SK-MEL-5 (cell line): ENCODE measurements at regions not wholly inside any gene's neighbourhood (a gene's known extent, or its start where the extent isn't known, plus 50 kb on each side); places are given as distances from the start of the nearest gene placed in this dataset.
A peak's percentile ranks its signal among the peaks of the same experiment; 100 is the strongest.

ENCODE experiments used
- DNase-seq: peaks from one replicate; pipeline ENCODE4 v3.0.0-alpha.2; 2016; ENCODE audit warnings: low read depth, low spot score
- in situ Hi-C: cut with HindIII; loops from 2 replicates; pipeline ENCODE4 v1.10.0; 2016; ENCODE audit warnings: low sequenced_read_pairs, high pct_unique_total_duplicates, low pct_unique_long_range_greater_than_20kb

DNA sequence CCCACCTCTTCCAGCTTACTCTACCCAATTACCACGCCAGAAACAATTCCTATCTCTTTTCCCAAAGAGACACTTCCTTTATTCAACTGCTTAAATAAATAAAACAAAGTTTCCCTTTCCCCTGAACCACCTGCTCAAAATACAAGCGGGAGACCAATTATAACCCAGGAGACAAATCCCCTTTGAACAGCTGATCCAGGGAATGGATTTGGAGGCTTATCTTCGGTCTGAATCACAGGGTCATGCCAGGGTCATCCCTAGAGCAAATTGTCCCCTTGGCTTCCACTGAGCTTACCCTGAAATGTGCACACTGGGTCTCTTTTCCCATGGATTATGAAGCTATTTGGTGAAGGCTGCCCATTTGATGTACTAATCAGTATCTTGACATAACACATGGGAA is 99.9 kb upstream of the JAZF1 start:
- in situ Hi-C loops, result no loop called here
- no peak for DNase-seq

DNA sequence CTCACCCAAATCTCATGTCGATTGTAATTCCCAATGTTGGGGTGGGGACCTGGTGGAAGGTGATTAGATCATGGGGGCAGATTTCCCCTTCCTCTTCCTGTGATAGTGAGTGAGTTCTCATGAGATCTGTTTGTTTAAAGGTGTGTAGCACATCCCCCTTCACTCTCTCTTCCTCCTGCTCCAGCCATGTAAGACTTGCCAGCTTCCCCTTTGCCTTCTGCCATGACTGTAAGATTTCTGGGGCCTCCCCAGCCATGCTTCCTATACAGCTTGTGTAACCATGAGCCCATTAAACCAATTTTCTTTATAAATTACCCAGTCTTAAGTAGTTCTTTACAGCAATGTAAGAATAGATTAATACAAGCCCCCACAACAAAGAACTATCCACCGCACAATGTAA is 109.9 kb upstream of the JAZF1 start:
- DNase-seq, result no peak
- in situ Hi-C loops, result no loop called here

DNA sequence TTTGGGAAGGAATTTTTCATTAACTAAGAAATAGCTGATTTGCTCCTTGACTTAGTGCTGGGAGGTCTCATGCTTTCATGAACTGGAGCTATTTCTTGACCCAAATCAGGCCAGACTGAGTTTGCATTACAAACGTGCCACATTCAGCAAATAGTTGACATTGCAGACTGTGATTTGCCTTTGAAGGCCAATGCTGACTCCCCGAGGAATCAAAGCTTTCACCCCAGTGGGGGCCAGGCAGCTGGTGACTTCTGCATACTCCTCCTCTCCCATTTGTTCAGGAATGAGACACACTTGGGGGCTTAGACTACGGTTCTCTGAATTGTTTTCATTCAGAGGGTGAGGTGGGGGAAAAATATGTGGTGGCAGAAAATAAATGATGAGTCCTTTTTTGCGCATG is 111.0 kb upstream of the JAZF1 start:
- DNase-seq, result no peak
- in situ Hi-C loops, result no loop called here

DNA sequence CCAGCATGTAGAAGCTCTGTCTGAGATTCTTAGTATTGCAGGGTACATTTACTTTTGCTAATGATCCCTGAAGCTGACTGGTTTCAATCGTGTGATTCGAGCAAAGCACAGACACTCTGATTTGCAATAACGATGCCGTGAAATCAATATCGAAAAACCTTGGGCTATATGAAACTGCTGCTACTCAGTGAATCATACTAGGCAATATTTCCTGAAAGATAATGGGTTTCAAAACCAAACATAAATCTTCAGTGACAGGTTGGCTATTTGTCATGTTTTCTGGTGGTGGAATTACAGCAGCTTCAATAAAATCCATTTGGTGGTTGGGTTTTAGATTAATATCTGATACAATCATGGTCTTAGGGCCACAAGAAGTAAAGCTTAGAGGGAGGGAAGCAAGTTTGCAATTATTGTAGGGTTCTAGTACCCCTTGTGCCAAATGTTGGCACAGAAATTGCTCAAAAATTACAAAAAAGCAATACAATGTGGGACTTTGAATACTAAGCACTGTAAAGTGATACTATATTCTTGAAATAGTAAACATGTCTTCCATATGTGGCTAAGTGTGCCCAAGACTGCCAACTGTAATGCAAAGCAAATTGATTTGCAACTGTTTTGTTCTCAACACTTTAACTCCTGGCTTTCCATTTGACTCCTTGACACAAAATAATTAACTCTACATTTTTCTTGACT is 112.4 kb upstream of the JAZF1 start:
- in situ Hi-C loops, result no loop called here
- DNase-seq, result no peak

GRCh38 chr7:28293527-28293835 is 112.9 kb upstream of the JAZF1 start:
- DNase-seq, result no peak
- in situ Hi-C loops, result no loop called here

DNA sequence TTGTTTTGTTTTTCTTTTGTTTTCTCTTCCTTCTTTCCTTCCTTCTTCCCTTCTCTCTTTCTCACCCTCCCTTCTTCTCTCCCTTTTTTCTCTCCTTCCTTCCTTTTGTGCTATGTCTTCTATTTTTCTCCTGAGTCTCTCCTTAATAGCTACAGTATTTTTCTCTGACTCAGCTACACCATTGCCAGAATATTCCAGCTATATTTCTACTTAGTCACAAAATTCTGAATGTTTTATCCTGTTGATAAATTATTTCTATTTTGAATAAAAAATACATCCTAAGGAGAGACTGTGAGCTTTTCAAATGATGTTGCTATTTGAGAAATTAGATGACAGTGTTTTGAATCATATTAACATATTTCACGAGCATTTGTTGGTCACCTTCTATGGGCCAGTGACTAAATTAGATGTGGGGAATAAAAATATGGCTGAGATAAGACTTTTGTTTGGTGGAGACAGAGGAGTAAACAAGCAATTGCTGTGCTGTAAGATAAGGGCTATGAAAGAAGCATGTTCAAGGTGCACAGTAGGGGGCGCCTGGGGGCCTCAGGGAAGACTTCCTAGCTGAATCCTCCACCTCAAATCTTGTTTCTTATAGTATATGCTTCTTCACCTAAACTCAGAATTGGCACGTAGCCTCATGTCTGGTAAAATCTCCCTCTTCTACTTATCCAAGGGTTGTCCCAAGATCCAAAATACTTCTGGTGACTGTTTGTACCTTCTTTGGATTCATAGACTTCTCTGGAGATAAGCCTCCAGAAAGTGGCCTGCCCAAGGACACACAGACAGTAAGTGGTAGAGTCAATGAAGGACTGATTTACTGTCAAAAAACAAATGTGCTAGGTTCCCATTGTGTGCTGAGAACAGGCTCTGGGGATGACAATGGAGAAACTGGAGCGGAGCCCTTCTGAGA is 115.5 kb upstream of the CREB5 start:
- peak; percentile 74 for DNase-seq
- in situ Hi-C loops, result no loop called here

DNA sequence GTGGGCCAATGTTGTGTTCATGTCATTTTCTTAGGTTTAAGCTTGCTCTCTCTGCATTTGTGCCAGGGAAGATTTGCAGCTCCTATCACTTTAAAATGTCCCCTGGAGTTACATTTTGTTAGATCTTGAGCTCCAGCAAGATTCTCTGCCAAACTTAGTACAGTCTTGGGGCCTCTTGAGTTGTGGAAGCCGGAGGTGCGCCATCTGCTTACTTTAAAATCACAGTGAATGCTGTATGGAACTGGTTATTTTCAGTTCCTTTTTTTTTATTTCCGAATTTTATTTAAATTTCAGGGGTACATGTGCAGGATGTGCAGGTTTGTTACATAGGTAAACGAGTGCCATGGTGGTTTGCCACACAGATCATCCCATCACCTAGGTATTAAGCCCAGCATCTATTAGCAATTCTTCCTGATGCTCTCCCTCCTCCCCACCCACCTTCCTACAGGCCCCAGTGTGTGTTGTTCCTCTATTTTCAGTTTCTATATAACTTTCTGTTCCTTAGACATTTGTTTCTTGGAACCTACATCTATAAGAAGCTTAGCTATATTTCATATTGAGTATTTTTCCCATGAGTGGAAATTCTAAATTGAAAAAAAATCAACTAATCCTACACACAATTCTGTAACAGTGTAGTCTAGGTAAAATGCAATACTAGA is 114.4 kb upstream of the CREB5 start:
- in situ Hi-C loops, result no loop called here
- no peak for DNase-seq

GRCh38 chr7:28298870-28299518 is 113.3 kb upstream of the CREB5 start:
- in situ Hi-C loops, result no loop called here
- DNase-seq, result peak; percentile 93

GRCh38 chr7:28299556-28299955 is 112.8 kb upstream of the CREB5 start:
- DNase-seq, result no peak
- in situ Hi-C loops, result no loop called here

DNA sequence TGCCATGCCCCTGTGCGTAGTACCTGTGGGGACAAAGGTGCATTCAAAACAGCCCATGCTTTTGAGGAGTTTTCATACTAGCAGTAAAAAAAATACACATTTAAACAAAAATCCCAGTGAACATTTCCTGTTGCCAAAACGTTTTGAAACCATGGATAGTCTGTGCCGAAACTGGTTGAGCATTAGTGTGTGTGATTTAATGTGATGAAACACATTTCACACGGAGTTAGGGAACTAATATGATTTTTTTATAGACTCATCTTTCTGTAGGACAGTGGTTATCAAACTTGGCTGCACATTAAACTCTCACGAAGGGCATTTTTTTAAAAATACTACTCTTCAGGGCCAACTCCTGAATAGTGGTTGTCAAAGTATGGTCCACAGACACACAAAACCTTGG is 111.8 kb upstream of the CREB5 start:
- in situ Hi-C loops, result no loop called here
- no peak for DNase-seq

- in situ Hi-C loops, result no loop called here
- peak; percentile 17 for DNase-seq
These were observed 111.1 kb upstream of the CREB5 start for GRCh38 chr7:28301148-28301641.

DNA sequence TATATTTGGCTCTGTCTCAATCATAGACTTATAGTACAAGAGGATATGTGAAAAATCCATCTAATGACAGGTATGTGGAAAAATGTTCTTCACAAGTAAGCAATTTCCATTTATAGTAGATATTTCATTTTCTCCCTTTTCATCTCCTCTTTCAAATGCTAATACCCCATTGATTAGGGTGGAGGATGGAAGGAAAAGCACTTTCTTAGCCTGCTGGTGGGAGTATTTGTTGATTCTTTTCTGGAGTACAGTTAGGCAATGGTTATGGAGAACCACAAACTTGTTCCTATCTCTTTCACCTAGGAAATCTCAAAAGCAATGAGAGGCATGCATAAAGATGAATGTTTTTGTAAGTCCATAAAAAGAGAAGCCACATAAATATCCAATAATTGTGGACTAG is 108.0 kb upstream of the CREB5 start:
- in situ Hi-C loops, result no loop called here
- DNase-seq, result no peak

GRCh38 chr7:28309704-28310459 is 102.4 kb upstream of the CREB5 start:
- DNase-seq, result no peak
- in situ Hi-C loops, result no loop called here

GRCh38 chr7:28310460-28310848 is 101.9 kb upstream of the CREB5 start:
- in situ Hi-C loops, result no loop called here

DNA sequence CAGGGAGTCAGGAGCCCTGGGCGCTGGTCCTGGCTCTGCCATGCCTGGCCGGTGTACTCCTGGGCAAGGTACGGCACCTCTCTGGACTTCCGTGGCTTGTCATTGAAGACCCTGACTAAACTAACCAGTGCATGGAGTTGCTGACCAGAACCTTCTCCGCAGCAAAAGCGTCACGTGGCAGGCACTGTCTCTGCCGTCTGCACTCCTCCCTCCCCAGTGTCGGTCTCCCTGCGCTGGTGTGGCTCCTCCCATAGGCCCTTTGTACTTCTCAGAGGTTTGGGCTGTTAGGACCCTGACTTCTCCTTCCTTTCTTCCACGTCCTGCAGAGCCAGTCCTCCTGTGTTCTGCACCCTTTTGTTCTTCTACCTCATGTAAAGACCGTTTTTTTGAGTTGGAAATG is 100.6 kb upstream of the CREB5 start:
- no peak for DNase-seq
- in situ Hi-C loops, result no loop called here

More at GRCh38 chr7:28310460-28310848, 101.9 kb upstream of the CREB5 start:
- no peak for DNase-seq

- in situ Hi-C loops, result no loop called here
- no peak for DNase-seq
These were observed 99.4 kb upstream of the CREB5 start for GRCh38 chr7:28312948-28313347.

DNA sequence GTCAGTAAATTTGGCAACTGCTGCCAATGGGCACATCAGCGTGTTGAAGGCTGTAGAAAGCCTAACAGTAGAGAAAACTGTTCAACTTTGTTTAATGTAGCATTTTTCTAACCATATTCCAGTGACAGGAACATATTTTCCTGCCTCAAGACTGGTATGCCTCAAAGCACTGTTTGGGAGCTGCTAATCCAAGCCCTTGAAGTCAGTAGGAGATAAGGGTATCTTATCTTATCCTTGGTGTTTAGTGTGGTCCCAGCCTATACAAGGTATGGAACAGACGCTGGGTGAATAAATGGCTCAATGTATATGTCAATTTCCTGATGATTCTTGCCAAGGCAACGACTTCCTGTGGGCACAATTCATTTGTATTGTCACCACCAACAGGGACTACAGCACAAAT is 97.5 kb upstream of the CREB5 start:
- no peak for DNase-seq
- in situ Hi-C loops, result no loop called here
